Calu3 (cell line): ENCODE measurements at regions not wholly inside any gene's neighbourhood (a gene's known extent, or its start where the extent isn't known, plus 50 kb on each side); places are given as distances from the start of the nearest gene placed in this dataset.

ENCODE experiments used
- BruUV-seq: library from RNA; stranded (reverse); fragments of 400-500 nt; replicated peaks from 2 replicates; lab custom pipeline; 2021; lab: Mats Ljungman, UMichigan
- CTCF ChIA-PET: fragments of 300-600 bp; sonication (Branson Sonifier 250); formaldehyde crosslinking; loops from one replicate; lab custom pipeline; 2022; ENCODE audit warnings: antibody characterized with exemption; lab: Charles Lee
- DNase-seq: peaks from one replicate; pipeline ENCODE4 v3.0.0; 2022
- H3K27ac Mint-ChIP-seq: one replicate; pipeline ENCODE4 v1.8.0; 2022; ENCODE audit warnings: mixed read lengths; ENCODE audit not compliant: unreplicated experiment
- H3K27me3 Mint-ChIP-seq: one replicate; pipeline ENCODE4 v1.8.0; 2022; ENCODE audit warnings: mixed read lengths; ENCODE audit not compliant: unreplicated experiment
- H3K36me3 Mint-ChIP-seq: one replicate; pipeline ENCODE4 v1.8.0; 2022; ENCODE audit warnings: mild to moderate bottlenecking, moderate library complexity, mixed read lengths; ENCODE audit not compliant: insufficient read depth, unreplicated experiment
- H3K4me1 Mint-ChIP-seq: one replicate; pipeline ENCODE4 v1.8.0; 2022; ENCODE audit warnings: mild to moderate bottlenecking, low read depth, mixed read lengths; ENCODE audit not compliant: unreplicated experiment
- H3K4me3 Mint-ChIP-seq: one replicate; pipeline ENCODE4 v1.8.0; 2022; ENCODE audit warnings: mild to moderate bottlenecking, low read depth, moderate library complexity, mixed read lengths; ENCODE audit not compliant: unreplicated experiment
- H3K9me3 Mint-ChIP-seq: one replicate; pipeline ENCODE4 v1.8.0; 2022; ENCODE audit warnings: low read depth, mixed read lengths; ENCODE audit not compliant: unreplicated experiment
- CTCF ChIP-seq: fragments of 200-600 bp; IDR thresholded peaks from one replicate; pipeline ENCODE4 v1.8.0; 2022; ENCODE audit warnings: antibody characterized with exemption; ENCODE audit not compliant: unreplicated experiment
- intact Hi-C: fragments of 100-400 bp; cut with micrococcal nuclease; formaldehyde crosslinking; loops from one replicate; pipeline ENCODE4 v1.10.0; 2022; ENCODE audit not compliant: unreplicated experiment

- TF ChIP-seq CTCF, result no peak
- Mint-ChIP-seq H3K36me3 (no peaks in the 10 kb centered on the region), H3K27ac (no peak overlapping the region), H3K4me1 (no peaks in the 10 kb centered on the region), H3K4me3 (no peak overlapping the region), H3K9me3 (no peaks in the 10 kb centered on the region), H3K27me3 (no peaks in the 10 kb centered on the region)
- BruUV-seq, result no TSS peak
- intact Hi-C loops, result no loop called here
- no peak for DNase-seq
- CTCF ChIA-PET, result no interaction called here
Observed at GRCh38 chr9:28031521-28032267, 458.4 kb upstream of the C9orf72 start.

GRCh38 chr9:28032268-28032590, 458.9 kb upstream of the C9orf72 start:
- H3K4me1 Mint-ChIP-seq, result no peaks in the 10 kb centered on the region
- no peak for TF ChIP-seq CTCF
- CTCF ChIA-PET, result no interaction called here
- H3K27me3 Mint-ChIP-seq, result no peaks in the 10 kb centered on the region
- H3K27ac Mint-ChIP-seq, result no peak overlapping the region
- no peak for DNase-seq
- H3K9me3 Mint-ChIP-seq, result no peaks in the 10 kb centered on the region
- no peaks in the 10 kb centered on the region for H3K36me3 Mint-ChIP-seq
- BruUV-seq, result no TSS peak
- no peak overlapping the region for H3K4me3 Mint-ChIP-seq
- intact Hi-C loops, result no loop called here

GRCh38 chr9:28034242-28034641, 461.0 kb upstream of the C9orf72 start:
- no peaks in the 10 kb centered on the region for H3K36me3 Mint-ChIP-seq
- H3K9me3 Mint-ChIP-seq, result no peaks in the 10 kb centered on the region
- H3K27ac Mint-ChIP-seq, result no peak overlapping the region
- TF ChIP-seq CTCF, result no peak
- intact Hi-C loops, result no loop called here
- no TSS peak for BruUV-seq
- no peak for DNase-seq
- H3K4me1 Mint-ChIP-seq, result no peaks in the 10 kb centered on the region
- CTCF ChIA-PET, result no interaction called here
- H3K4me3 Mint-ChIP-seq, result no peak overlapping the region
- no peaks in the 10 kb centered on the region for H3K27me3 Mint-ChIP-seq

- no peaks in the 10 kb centered on the region for H3K36me3 Mint-ChIP-seq
- TF ChIP-seq CTCF, result no peak
- H3K4me1 Mint-ChIP-seq, result no peaks in the 10 kb centered on the region
- H3K27me3 Mint-ChIP-seq, result no peaks in the 10 kb centered on the region
- intact Hi-C loops, result no loop called here
- BruUV-seq, result no TSS peak
- H3K4me3 Mint-ChIP-seq, result no peak overlapping the region
- H3K27ac Mint-ChIP-seq, result no peak overlapping the region
- CTCF ChIA-PET, result no interaction called here
- DNase-seq, result no peak
- no peaks in the 10 kb centered on the region for H3K9me3 Mint-ChIP-seq
Observed at GRCh38 chr9:28037968-28038367, 464.7 kb upstream of the C9orf72 start.
